Spleen (tissue), 7 donors: ENCODE measurements at regions not wholly inside any gene's neighbourhood (a gene's known extent, or its start where the extent isn't known, plus 50 kb on each side); places are given as distances from the start of the nearest gene placed in this dataset.

Source experiments
- POLR2A ChIP-seq, 3 donors: fragments of 450-650 bp; IDR thresholded peaks; one replicate each; pipeline ENCODE4 v1.5.1; 2017; ENCODE audit warnings: antibody characterized with exemption in 3 of 3, mild to moderate bottlenecking in 1 of 3
- POLR2AphosphoS5 ChIP-seq, 3 donors: sonication (generic); formaldehyde crosslinking; IDR thresholded peaks; one replicate each; pipeline ENCODE4 v1.5.1; 2017; ENCODE audit warnings: antibody characterized with exemption in 3 of 3
- TF ChIP-seq, protein P1 (sequence below), 11 experiments: fragments of 200-600 bp in 7 of 11; fragments of 450-650 bp in 4 of 11; sonication (generic) in 4 of 11; IDR thresholded peaks in 8 of 11; conservative IDR thresholded peaks in 3 of 11; 1 replicate in 7 of 11; 2 replicates in 4 of 11; pipeline versions ENCODE4 v1.4.0 to v1.8.0; 2016 to 2021; ENCODE audit warnings: antibody characterized with exemption in 11 of 11, inconsistent platforms in 4 of 11, mild to moderate bottlenecking in 1 of 11
- donor health status: DM: no; HTN: no; CAD: no; lungs with moderate emphysema.
- donor health status: DM: no; HTN: no; CAD: no.
- donor health status: DM: no; HTN: no; CAD: no.

GRCh38 chr5:133751846-133752245, 139.5 kb upstream of the FSTL4 start:
- TF ChIP-seq POLR2AphosphoS5 (IDR thresholded peaks at IDR 0.05) (no peak), POLR2A (IDR thresholded peaks at IDR 0.05) (no peak)
- TF ChIP-seq, protein P1, sequence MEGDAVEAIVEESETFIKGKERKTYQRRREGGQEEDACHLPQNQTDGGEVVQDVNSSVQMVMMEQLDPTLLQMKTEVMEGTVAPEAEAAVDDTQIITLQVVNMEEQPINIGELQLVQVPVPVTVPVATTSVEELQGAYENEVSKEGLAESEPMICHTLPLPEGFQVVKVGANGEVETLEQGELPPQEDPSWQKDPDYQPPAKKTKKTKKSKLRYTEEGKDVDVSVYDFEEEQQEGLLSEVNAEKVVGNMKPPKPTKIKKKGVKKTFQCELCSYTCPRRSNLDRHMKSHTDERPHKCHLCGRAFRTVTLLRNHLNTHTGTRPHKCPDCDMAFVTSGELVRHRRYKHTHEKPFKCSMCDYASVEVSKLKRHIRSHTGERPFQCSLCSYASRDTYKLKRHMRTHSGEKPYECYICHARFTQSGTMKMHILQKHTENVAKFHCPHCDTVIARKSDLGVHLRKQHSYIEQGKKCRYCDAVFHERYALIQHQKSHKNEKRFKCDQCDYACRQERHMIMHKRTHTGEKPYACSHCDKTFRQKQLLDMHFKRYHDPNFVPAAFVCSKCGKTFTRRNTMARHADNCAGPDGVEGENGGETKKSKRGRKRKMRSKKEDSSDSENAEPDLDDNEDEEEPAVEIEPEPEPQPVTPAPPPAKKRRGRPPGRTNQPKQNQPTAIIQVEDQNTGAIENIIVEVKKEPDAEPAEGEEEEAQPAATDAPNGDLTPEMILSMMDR (IDR thresholded peaks at IDR 0.05 in 8 of 11, conservative IDR thresholded peaks at IDR 0.05 in 3 of 11): no peak
